Erythroblast (primary cell): ENCODE measurements at regions not wholly inside any gene's neighbourhood (a gene's known extent, or its start where the extent isn't known, plus 50 kb on each side); places are given as distances from the start of the nearest gene placed in this dataset.

ENCODE experiments used
- GATA1 ChIP-seq: IDR thresholded peaks from 2 replicates; pipeline ENCODE4 v1.6.1; 2011; ENCODE audit warnings: low read depth, mild to moderate bottlenecking, control low read depth, low read length, moderate library complexity
- POLR2A ChIP-seq: IDR thresholded peaks from 2 replicates; pipeline ENCODE4 v1.6.1; 2011; ENCODE audit warnings: mild to moderate bottlenecking, low read length

DNA sequence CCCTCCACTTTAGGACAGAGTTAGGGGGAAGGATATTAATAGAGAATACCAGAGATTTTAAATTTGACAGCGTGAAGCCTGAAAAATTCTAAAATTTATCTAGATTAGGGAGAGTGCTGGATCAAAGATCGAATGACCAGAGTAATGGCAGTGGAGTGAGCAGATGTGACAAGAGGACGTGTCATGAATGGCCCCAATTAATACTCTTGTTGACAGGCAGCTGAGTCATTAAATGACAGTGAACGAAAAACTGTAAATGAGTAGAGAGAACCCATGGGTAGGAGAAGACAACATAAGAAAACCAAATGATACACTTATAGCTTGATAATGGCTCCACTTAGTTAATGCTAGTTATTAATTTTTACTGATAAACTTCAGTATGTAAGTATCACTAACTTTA, 73.9 kb upstream of the PLEKHA5 start:
- no peak for TF ChIP-seq POLR2A
- TF ChIP-seq GATA1: no peak
